Bronchial epithelial cell (primary cell): ENCODE measurements at regions not wholly inside any gene's neighbourhood (a gene's known extent, or its start where the extent isn't known, plus 50 kb on each side); places are given as distances from the start of the nearest gene placed in this dataset.

Experiments
- DNase-seq: peaks from one replicate; pipeline ENCODE4 v3.0.0-alpha.2; 2010; ENCODE audit warnings: low read depth
- FAIRE-seq: peaks from 2 replicates; lab custom pipeline; 2011; peaks lifted over from hg19 to GRCh38; lab: Jason Lieb, UNC
- H3K27me3 ChIP-seq: 2 replicates; pipeline ENCODE4 v1.5.1; 2011; ENCODE audit warnings: low read length; ENCODE audit not compliant: control insufficient read depth, insufficient read depth
- H3K36me3 ChIP-seq: 2 replicates; pipeline ENCODE4 v1.5.1; 2011; ENCODE audit warnings: low read length; ENCODE audit not compliant: control insufficient read depth, insufficient read depth
- H3K4me3 ChIP-seq: 2 replicates; pipeline ENCODE4 v1.5.1; 2011; ENCODE audit warnings: mild to moderate bottlenecking, low read depth, low read length, control low read depth
- CTCF ChIP-seq: IDR thresholded peaks from 2 replicates; pipeline ENCODE4 v1.5.1; 2011; ENCODE audit warnings: mild to moderate bottlenecking, moderate library complexity, low read length, control low read depth, inconsistent platforms; ENCODE audit not compliant: insufficient read depth, severe bottlenecking

GRCh38 chr12:31861360-31861759 is 97.9 kb upstream of the RESF1 start:
- Histone ChIP-seq H3K4me3 (no peak overlapping the region), H3K36me3 (no peaks in the 10 kb centered on the region), H3K27me3 (no peaks in the 10 kb centered on the region)
- FAIRE-seq (no peak), DNase-seq (peak; percentile 10)
- TF ChIP-seq CTCF: no peak

- DNase-seq (no peak), FAIRE-seq (no peak)
- Histone ChIP-seq H3K36me3 (no peaks in the 10 kb centered on the region), H3K27me3 (no peaks in the 10 kb centered on the region), H3K4me3 (no peak overlapping the region)
- TF ChIP-seq CTCF: no peak
These were observed 98.8 kb upstream of the RESF1 start for GRCh38 chr12:31860401-31860800.

GRCh38 chr12:31859232-31859977 is 99.8 kb upstream of the RESF1 start:
- no peak for FAIRE-seq
- H3K27me3 ChIP-seq: no peaks in the 10 kb centered on the region
- no peak for TF ChIP-seq CTCF

GRCh38 chr12:31855427-31855826 is 103.8 kb upstream of the RESF1 start:
- FAIRE-seq (no peak), DNase-seq (no peak)
- Histone ChIP-seq H3K4me3 (no peak overlapping the region), H3K27me3 (no peaks in the 10 kb centered on the region), H3K36me3 (no peaks in the 10 kb centered on the region)
- TF ChIP-seq CTCF: no peak

More at GRCh38 chr12:31859232-31859977, 99.8 kb upstream of the RESF1 start:
- Histone ChIP-seq H3K36me3 (no peaks in the 10 kb centered on the region), H3K4me3 (no peak overlapping the region)
- no peak for DNase-seq

GRCh38 chr12:31853977-31854376 is 105.2 kb upstream of the RESF1 start:
- H3K4me3 ChIP-seq: no peak overlapping the region
- H3K27me3 ChIP-seq: no peaks in the 10 kb centered on the region
- TF ChIP-seq CTCF: no peak
- no peak for DNase-seq
- no peaks in the 10 kb centered on the region for H3K36me3 ChIP-seq
- no peak for FAIRE-seq

GRCh38 chr12:31853520-31853919 is 105.7 kb upstream of the RESF1 start:
- no peak for DNase-seq
- FAIRE-seq: no peak
- Histone ChIP-seq H3K36me3 (no peaks in the 10 kb centered on the region), H3K27me3 (no peaks in the 10 kb centered on the region), H3K4me3 (no peak overlapping the region)
- TF ChIP-seq CTCF: no peak
